HG03469 (cell line): ENCODE measurements at regions not wholly inside any gene's neighbourhood (a gene's known extent, or its start where the extent isn't known, plus 50 kb on each side); places are given as distances from the start of the nearest gene placed in this dataset.

Experiments used
- ATAC-seq: cut with Tn5 transposase; IDR thresholded peaks from one replicate; pipeline ENCODE4 v1.9.1; 2021; ENCODE audit warnings: mild to moderate bottlenecking, moderate library complexity, moderate number of reproducible peaks; ENCODE audit not compliant: unreplicated experiment

DNA sequence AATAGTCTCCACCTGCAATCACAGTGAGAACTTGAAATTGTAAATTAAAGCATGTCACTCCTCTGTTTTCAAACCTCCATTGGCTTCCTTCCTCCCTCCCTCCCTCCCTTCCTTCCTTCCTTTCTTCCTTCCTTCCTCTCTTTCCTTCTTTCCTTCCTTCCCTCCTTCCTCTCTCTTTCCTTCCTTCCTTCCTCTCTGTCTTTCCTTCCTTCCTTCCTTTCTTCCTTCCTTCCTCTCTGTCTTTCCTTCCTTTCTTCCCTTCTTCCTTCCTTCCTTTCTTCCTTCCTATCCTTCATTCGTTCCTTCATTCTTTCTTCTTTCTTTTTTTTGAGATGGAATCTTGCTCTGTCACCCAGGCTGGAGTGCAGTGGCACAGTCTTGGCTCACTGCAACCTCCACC lies 595.0 kb upstream of the ZNF608 start:
- ATAC-seq, result no peak

DNA sequence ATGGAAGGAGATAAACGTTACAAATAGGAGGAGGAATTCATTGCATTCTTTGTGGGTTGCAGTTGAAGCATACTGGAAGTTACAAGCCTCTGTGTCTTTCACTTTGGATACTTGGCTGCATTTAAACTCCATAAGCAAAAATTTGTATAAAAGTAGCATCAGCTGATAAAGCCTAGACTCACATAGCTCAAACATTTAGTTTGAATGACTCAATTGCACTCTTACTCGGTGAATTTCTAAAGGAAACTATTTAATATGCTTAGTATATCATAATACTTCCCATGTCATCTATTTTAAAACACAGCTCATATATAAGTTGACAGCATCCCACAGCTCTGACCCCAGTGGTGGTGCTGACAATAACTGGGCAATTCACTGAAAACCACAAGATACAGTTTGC lies 596.6 kb upstream of the ZNF608 start:
- no peak for ATAC-seq

DNA sequence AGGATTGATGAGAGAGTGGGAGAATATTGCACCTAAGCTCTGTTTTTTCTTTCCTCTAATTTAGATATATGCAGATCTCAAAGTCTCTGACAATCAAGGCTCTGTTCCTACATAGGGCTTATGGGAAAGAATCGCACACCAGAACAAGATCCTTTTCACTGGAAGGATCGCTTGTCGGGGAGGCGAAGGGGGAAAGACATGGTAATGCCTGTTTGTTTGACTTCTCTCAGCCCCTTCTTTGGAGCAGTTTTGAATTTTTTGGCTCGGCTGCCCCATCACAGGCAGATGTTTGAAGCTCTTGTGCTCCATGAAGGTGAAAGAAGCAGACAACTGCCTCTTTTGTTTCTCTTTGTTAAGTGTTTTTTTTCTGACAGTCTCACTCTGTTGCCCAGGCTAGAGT lies 599.9 kb upstream of the ZNF608 start:
- no peak for ATAC-seq

DNA sequence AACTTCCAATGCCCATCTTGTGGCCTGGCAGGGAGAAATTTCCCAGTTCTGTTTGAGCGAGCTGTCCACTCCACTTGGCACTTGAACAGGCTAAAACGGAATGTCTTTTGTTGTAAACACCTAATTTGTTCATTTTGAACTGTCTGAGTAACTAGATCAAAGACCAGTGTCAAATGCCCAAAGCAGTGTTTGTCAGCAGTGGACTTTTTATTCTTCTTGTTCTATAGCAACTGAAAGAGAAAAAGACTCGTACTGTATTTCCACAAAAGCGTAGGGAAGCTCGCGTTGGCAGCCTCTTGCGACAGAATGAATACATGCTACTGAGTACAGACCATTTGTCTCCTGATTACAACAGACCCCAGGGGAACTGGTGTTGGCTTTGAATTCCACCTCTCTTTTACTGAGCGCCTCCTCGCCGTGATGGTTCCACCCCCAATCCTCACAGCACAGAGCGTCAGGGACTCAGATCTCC lies 601.8 kb upstream of the ZNF608 start:
- no peak for ATAC-seq

DNA sequence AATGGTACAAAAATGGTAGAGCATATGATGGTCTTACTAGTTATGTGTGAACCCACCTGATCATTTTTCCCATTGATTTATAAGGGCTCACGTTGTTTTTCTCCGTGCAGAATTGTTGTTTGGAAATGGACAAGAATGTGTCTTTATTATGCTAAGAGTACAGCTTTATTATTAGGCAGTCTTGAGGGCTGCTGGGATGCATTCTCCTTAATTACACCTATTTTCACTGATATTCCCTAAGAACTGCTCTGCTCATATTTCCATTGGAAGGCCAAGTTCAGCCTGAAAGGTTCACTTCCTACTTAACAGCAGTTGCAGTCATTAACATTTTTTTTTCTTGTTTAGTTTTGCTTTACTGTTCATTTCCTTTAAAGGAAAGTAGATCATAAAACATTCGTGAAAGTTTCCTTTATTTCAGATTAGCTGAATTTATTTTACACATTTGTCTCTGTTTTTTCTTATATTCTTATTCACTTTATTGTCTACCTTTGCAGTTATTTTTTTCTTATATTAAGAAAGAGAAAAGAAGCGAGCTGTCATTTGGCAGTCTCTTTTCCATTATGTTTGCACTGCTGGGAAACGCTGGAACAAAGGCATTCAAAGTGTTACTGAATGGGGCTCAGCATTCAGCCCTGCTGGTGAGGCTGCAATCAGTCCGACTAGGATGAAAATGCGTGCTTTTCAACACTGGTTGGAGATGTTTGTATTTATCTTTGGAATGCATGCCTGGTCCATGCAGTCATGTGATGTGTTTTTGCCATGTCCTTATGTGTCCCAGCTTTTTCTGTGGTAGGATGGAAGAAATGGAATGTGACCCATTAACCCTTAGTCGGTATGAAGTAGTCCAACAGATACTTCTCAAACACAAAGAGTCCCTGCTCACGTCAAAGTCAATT lies 602.7 kb upstream of the ZNF608 start:
- no peak for ATAC-seq

DNA sequence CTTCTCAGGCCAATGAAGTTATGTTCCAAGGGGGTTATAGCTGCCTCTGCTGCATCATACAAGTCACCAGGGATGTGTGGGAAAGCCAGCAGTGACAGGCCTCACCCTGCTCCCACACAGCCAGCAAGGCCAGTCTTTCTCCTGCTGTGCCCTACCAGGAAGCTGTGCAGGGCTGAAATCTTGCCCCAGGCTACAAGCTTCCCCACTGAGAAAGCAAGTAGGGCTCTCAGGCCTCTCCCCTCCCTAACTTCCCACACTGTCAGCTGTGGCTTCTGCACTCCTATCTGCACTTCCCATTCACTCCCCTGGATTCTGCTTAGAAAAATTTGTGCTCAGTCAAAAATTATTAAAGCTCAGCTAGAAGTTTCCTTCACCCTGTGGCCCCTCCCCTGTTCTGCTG lies 611.2 kb upstream of the ZNF608 start:
- no peak for ATAC-seq

DNA sequence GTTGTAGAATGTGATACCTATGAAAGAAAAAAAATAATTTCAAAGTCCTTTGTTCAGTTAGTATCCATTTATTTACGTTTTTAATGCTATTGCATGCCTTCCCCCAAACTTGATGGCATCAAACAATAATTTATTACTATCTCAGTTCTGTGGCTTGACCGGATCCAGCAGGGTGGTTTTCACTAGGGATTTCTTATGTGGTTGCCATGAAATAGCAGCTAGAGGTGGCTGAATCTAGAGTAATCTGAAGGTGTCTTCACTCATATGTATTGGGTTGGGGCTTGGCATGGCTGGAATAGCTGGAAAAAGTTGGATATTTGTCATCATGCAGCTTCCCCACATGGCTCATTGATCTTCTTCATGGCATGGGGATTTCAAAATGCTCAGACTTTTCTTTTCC lies 619.3 kb upstream of the ZNF608 start:
- no peak for ATAC-seq

DNA sequence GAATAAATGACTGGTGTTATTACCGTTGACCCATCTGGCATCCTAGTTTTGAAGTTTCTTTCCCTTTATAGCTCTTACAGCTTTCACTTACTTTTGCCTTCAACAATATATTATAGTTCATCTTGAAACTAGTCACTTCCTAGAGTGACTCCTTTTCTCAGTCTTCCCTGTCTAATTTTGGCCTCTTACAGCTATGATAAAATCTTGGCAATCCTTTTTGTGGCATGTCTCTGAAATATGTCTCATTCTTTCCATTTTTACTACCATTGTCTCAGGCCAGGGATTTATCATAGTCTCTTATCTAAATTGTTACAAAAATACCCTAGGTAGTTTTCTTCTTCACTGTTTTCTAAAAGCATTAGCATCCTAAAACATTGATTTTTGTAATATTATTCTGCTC lies 621.3 kb upstream of the ZNF608 start:
- no peak for ATAC-seq

DNA sequence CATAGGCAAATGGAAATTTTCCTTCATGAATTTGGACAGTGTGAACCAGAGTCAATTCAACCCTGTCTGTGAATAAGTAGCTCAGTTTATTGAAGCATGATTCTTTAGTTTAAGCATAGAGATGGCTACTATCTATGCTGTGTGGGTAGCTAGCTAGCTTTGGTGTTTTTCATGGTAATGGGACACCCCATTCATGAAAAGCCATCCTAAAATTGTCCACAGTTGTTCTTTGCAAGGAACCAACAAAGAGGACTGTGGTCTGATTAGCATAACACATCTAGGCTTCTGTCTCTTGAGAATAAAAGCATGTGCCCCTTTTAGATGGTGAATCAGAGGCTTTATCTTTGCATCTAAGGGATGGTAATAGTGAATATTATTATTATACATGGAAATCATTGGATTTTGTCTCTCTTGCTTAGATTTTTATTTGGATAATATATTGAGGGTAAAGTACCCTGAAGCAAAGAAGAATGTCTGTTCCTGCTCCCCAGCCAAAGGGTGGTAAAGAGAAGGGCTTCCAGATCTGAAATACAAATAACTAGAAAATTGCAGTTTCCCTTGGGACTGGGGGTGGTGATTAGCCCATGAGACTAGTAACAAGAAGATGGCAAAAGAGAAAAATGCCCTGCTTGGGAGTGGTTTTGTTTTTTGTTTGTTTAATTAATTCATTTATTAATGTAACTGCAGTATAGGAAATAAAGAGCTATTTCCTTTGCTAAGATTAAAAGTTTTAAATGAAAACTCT lies 624.2 kb upstream of the ZNF608 start:
- ATAC-seq, result no peak

DNA sequence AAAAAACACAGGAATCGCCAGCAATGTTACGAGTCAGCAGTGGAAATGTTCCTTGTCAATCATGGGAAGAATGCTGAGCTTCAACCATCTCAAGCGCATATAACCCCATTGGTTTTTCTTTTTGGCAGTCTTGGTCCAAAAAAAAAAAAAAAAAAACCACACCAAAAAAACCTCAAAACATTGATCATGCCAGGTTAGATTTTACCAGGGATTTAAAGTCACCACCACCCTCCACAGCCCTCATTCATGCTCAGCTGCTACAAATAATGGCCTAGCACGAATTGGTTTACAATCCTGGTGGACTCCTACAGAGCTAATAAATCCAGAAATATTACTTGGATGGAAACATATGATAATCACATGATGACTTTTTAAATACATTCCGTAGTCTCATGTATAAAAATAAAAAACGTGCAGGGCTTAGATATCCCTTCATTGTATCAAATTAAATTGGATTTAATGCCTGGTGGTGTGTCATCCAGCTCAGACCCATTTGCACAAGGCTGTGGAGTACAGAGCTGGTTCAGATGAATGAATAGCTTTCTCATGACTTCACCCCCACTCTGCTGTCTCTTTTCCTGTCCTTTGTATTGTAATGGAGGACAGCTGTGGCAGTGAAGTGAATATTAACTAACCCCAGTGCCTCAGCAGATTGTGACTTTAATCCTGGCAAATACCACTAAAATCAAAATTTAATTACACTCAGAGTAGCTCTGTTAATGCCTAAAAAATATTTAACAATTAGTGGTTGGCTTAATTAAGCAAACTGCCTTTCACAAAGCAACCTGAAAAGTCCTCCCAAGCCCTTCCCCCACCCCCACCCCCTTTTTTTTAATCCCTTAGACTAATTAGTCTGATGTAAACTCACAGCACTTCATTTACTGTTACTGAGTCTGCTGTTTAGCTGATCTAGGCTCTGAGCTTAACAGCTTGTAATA lies 626.5 kb upstream of the ZNF608 start:
- ATAC-seq, result no peak

DNA sequence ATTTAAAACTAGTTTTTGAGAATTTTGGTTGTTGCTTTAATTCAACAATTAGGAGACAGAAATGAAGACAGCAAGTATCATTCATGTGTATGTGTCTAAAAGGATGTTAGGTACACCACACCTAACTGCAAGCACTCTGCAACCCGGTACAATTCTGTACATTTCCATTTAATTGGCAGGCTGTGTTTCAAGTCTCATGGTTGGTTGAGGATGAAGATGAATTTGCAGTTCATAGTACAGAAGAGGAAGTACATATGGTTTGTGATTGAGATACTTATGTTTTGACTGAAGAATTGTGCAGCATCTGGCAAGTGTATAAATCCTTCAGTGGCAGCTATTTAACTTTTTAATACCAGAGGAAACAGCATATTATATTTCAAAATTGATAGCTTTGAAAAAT lies 628.7 kb upstream of the ZNF608 start:
- peak; percentile 58 for ATAC-seq

DNA sequence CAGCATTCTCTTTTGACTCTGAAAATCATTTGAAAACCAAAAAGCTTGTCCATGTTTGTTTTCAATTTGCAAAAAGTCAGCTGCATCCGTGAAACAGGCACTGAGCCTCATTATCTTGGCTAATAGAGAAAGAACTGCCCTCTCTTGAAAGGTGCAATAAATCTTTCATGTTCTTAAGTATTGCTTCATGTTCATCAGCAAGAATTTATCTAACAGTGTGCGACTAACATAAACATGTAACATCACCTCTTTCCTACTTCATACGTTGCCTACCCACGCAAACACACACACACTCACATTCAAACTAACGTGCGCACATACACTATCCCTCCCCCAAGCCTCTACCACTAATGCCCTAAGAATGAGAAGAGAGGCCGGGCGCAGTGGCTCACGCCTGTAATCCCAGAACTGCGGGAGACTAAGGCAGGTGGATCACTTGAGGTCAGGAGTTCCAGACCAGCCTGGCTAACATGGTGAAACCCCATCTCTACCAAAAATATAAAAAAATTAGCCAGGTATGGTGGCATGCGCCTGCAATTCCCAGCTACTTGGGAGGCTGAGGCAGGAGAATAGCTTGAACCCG lies 629.7 kb upstream of the ZNF608 start:
- no peak for ATAC-seq

DNA sequence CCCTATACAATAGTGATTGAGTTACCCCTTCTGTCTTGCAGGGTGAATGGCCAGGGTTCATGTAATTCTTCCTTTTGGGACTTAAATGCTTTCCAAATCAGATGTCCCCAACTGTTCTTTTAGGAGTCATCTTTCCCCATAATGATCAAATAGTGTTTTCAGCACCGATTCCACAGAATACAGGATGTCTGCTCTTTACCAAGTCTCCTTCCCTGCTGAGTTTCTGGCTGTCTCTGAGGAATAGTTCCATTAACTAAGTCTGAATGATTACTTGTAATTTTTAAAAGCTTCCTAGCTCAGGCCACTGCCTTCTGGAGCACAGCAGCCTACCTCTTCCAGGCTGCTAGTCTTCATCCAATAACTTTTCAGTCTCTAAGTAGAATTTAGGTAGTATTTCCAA lies 630.7 kb upstream of the ZNF608 start:
- no peak for ATAC-seq

DNA sequence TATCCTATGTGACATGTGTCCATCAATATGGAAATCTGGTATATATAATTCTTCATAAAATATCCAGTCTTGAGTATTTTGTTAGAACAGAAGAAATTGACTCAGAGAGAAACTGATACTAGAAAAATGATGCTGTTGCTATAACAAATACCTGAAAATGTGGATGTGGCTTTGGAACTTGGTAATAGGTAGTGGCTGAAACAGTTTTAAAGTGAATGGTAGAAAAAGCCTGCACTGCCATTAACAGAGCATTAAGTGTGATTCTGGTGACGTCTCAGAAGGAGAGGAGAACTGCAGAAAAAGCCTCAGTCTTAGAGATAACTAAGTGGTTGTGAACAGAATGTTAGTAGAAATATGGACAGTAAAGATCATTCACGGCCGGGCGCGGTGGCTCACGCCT lies 634.9 kb upstream of the ZNF608 start:
- no peak for ATAC-seq

DNA sequence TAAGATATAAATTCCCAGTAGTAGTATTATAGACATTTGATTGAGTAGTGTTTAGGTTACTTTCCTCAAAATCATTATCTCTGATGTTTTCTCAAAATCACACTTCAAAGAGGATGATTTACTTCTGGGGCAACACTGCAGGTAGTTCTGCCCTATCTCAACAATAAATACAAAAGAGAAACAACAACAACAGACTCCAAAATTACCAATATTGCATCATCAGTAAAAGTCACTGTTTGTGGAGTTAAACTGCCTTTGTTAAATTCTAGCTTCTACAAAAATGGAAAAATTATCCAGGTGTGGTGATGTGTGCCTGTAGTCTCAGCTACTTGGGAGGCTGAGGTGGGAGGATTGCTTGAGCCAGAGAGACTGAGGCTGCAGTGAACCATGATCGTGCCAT lies 637.6 kb upstream of the ZNF608 start:
- no peak for ATAC-seq

DNA sequence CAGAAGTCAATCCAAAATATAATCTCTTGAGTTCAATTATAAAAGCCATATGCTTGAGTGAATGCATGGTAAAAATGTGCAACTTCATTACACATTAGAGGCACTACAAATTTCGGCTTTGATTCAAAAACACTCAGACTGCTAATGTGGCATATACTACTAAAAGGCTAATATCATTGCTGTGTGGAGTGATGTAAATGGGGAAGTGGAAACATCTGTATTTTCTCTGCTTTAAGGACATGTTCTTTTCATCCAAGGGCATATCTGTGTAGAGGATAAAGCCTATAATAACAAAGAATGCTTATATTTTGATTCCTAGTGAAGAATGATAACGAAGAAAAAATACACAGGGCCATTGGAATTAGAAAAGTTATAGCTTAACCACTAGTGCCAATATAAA lies 643.9 kb upstream of the ZNF608 start:
- no peak for ATAC-seq

DNA sequence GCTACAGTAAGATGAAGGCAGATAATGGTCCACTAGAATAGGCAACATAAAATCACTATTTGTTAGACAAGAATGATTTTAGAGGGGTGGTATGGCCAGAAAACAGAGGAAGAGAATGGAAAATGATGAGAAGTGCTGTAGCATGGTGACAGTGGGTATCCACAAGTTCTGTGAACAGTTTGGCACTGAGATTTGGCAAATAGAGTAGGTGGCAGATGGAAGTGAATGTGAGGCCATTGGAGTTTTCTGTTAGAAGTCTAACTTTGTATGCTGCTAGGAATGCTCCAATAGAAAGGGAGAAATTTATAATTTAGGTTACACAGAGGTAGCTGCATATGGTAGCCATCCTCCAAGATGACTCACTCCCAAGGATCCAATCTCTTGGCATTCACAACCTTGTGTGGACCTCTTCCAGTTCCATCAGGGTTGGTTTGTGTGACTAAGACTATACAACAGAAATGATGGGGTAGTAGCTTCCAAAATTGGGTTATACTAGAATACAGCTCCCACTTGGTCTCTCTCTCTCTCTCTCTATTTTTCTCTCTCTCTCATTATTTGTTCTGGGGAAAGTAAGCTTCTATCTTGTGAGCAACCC lies 646.9 kb upstream of the ZNF608 start:
- ATAC-seq, result no peak

DNA sequence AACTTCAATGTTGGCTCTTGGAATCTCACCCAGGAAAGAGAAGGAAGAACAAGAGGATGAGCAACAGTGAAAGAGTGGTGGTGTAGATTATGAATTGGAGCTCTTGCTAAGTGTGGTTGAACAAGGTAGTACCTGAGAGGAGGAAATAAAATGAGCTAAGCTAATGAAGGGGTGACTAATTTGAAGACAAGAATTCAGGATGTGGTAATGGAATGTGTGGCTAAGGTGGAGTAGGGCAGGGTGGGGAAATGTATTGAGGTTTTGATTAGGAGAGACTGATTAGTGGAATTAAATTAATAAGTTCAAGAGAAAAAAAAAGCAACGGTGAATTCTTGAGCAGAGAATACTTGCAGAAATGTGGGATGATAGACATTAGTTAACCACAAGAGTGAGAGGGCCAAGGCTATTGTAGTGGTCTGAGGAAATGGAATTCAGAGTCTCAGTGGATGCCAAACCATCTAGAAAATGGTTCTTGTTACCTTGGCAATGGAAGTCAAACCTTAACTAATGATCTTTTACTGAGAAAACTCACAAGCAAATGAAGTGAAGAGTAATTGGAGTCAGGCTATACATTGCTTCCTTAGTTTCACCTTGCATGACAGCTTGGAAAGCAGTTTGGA lies 648.3 kb upstream of the ZNF608 start:
- ATAC-seq, result no peak

DNA sequence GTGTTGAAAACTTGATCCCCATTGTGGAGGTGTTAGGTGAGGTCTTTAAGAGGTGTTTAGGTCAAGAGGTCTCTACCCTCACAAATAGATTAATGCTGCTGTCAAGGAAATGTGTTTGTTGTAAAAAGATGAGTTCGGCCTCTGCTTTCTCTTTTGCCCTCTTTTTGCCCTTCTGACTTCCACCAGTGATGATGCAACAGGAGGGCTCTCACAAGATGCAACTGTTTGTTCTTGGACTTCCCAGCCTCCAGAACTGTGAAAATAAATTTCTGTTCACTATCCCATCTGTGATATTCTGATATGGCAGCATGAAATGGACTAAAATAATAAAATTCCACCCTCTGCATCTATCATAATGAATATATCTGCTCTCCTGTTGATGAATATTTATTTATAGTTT lies 650.0 kb upstream of the ZNF608 start:
- ATAC-seq, result no peak

DNA sequence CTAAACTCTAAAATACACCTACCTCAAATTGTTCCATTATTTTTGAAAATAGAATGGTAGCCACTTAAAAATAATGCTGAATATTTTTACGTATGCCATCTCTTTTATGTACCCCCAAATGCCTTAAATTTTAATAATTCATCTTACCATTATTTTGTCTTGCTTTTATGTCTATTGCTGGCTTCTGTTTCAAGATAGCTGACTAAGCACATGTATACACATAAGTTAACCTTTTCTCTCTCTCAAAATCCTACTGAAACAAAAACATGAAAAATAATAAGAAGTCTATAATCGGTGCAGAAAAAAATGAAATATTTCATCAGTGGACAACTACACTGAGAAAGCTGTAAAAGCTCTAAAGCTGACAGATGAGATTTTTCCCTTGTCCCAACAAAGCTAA lies 652.0 kb upstream of the ZNF608 start:
- ATAC-seq, result no peak
